HEK293 (cell line): ENCODE measurements at regions not wholly inside any gene's neighbourhood (a gene's known extent, or its start where the extent isn't known, plus 50 kb on each side); places are given as distances from the start of the nearest gene placed in this dataset.
A peak's percentile ranks its signal among the peaks of the same experiment; 100 is the strongest.

ENCODE experiments used
- CTCF ChIA-PET: fragments of 350-600 bp; formaldehyde crosslinking; extraction: SDS; loops from one replicate; lab custom pipeline; 2021; ENCODE audit warnings: antibody characterized with exemption; lab: Yijun Ruan, JAX
- POLR2A ChIA-PET: fragments of 300-600 bp; formaldehyde crosslinking; extraction: SDS; loops from one replicate; lab custom pipeline; 2020; ENCODE audit warnings: antibody characterized with exemption, inconsistent platforms; lab: Yijun Ruan, JAX
- H3K27ac ChIP-seq: fragments of 200-500 bp; sonication (Bioruptor generic); 2 replicates; pipeline ENCODE4 v1.5.1; 2014; ENCODE audit warnings: low read depth, low read length, control low read depth, inconsistent platforms; ENCODE audit errors: extremely low read depth
- H3K36me3 ChIP-seq, 2 experiments: fragments of 200-500 bp in 1 of 2; sonication (Bioruptor generic) in 1 of 2; 1 replicate in 1 of 2; 2 replicates in 1 of 2; pipeline ENCODE4 v1.5.1; 2014 to 2017; ENCODE audit warnings: inconsistent platforms in 2 of 2, low read length in 2 of 2; ENCODE audit not compliant: control insufficient read depth in 2 of 2, insufficient read depth in 1 of 2
- H3K4me1 ChIP-seq: fragments of 200-500 bp; sonication (Bioruptor generic); 2 replicates; pipeline ENCODE4 v1.5.1; 2014; ENCODE audit warnings: mild to moderate bottlenecking, low read length, inconsistent platforms; ENCODE audit not compliant: control insufficient read depth, insufficient read depth
- H3K4me3 ChIP-seq: 2 replicates; pipeline ENCODE4 v1.5.1; 2011; ENCODE audit warnings: low read depth, mild to moderate bottlenecking, control low read depth, low read length, moderate library complexity
- H3K9me3 ChIP-seq: fragments of 200-500 bp; sonication (Bioruptor generic); 2 replicates; pipeline ENCODE4 v1.5.1; 2014; ENCODE audit warnings: low read depth, low read length, inconsistent platforms; ENCODE audit not compliant: control insufficient read depth, insufficient read depth
- GLI2 ChIP-seq: fragments of 450-650 bp; formaldehyde crosslinking; IDR thresholded peaks from 2 replicates; pipeline ENCODE4; 2017; ENCODE audit warnings: missing biosample characterization, missing genetic modification characterization, low read depth, borderline replicate concordance
- GLIS1 ChIP-seq: fragments of 450-650 bp; formaldehyde crosslinking; IDR thresholded peaks from 2 replicates; pipeline ENCODE4 v1.5.1; 2016; ENCODE audit warnings: missing biosample characterization, missing genetic modification characterization
- PRDM4 ChIP-seq: fragments of 450-650 bp; formaldehyde crosslinking; IDR thresholded peaks from 2 replicates; pipeline ENCODE4 v1.5.1; 2017; ENCODE audit warnings: missing biosample characterization, missing genetic modification characterization
- ZBTB6 ChIP-seq: fragments of 450-650 bp; formaldehyde crosslinking; IDR thresholded peaks from 2 replicates; pipeline ENCODE4 v1.5.1; 2017; ENCODE audit warnings: missing biosample characterization, missing genetic modification characterization
- ZBTB7A ChIP-seq: fragments of 450-650 bp; formaldehyde crosslinking; IDR thresholded peaks from 2 replicates; pipeline ENCODE4 v1.5.1; 2016; ENCODE audit warnings: low read depth, missing biosample characterization, missing genetic modification characterization
- ZFP69B ChIP-seq: fragments of 450-650 bp; formaldehyde crosslinking; IDR thresholded peaks from 2 replicates; pipeline ENCODE4 v1.5.1; 2016; ENCODE audit warnings: missing biosample characterization, missing genetic modification characterization
- ZNF112 ChIP-seq: fragments of 450-650 bp; formaldehyde crosslinking; IDR thresholded peaks from 2 replicates; pipeline ENCODE4 v1.5.0; 2017; ENCODE audit warnings: missing biosample characterization, missing genetic modification characterization
- ZNF16 ChIP-seq: fragments of 450-650 bp; formaldehyde crosslinking; IDR thresholded peaks from 2 replicates; pipeline ENCODE4 v1.5.1; 2016; ENCODE audit warnings: low read depth, missing biosample characterization, missing genetic modification characterization
- ZNF211 ChIP-seq: fragments of 450-650 bp; formaldehyde crosslinking; IDR thresholded peaks from 2 replicates; pipeline ENCODE4 v1.5.1; 2016; ENCODE audit warnings: low read depth, missing biosample characterization, missing genetic modification characterization
- ZNF335 ChIP-seq: fragments of 450-650 bp; formaldehyde crosslinking; conservative IDR thresholded peaks from 2 replicates; pipeline ENCODE4 v1.5.1; 2016; ENCODE audit warnings: missing biosample characterization, missing genetic modification characterization
- ZNF610 ChIP-seq: fragments of 450-650 bp; formaldehyde crosslinking; IDR thresholded peaks from 2 replicates; pipeline ENCODE4 v1.5.1; 2016; ENCODE audit warnings: missing biosample characterization, missing genetic modification characterization, borderline replicate concordance
- ZNF626 ChIP-seq: fragments of 450-650 bp; sonication (Bioruptor Pico); formaldehyde crosslinking; IDR thresholded peaks from 2 replicates; pipeline ENCODE4 v1.5.1; 2018; ENCODE audit warnings: missing biosample characterization, missing genetic modification characterization, inconsistent platforms
- ZNF654 ChIP-seq: fragments of 450-650 bp; formaldehyde crosslinking; IDR thresholded peaks from 2 replicates; pipeline ENCODE4 v1.5.1; 2016; ENCODE audit warnings: low read depth, missing biosample characterization, missing genetic modification characterization
- ZNF777 ChIP-seq: fragments of 450-650 bp; formaldehyde crosslinking; IDR thresholded peaks from 2 replicates; pipeline ENCODE4 v1.5.1; 2017; ENCODE audit warnings: missing biosample characterization, missing genetic modification characterization, borderline replicate concordance

GRCh38 chr3:148074946-148075345 is 622.8 kb upstream of the AGTR1 start:
- ChIA-PET POLR2A (no interaction called here), CTCF (no interaction called here)
- TF ChIP-seq ZNF610 (tag by site-specific recombination) (no peak), ZNF16 (no peak), ZBTB7A (no peak), ZNF626 (tag by site-specific recombination) (no peak)
- no peak overlapping the region for H3K4me3 ChIP-seq
- H3K4me1 ChIP-seq, result no peaks in the 10 kb centered on the region
- no peaks in the 10 kb centered on the region for H3K36me3 ChIP-seq
- H3K27ac ChIP-seq, result no peak overlapping the region
- no peaks in the 10 kb centered on the region for H3K9me3 ChIP-seq

- ChIA-PET CTCF (interaction anchor here (0.6 to 2.6 kb wide), 7 partner anchors 10 to 569 kb away, joined by 3 to 17 read pairs (median 3); no protein-coding TSS in a partner anchor), POLR2A (no interaction called here)
- H3K4me3 ChIP-seq, result no peak overlapping the region
- TF ChIP-seq ZNF654 (tag by site-specific recombination) (peak; percentile 76), GLI2 (no peak)
- TF ChIP-seq, all 188 proteins: peak for 1
- no peaks in the 10 kb centered on the region for H3K9me3 ChIP-seq
- H3K36me3 ChIP-seq, result no peaks in the 10 kb centered on the region
- H3K4me1 ChIP-seq, result no peaks in the 10 kb centered on the region
- no peak overlapping the region for H3K27ac ChIP-seq
Measured at GRCh38 chr3:148075771-148076716, 621.7 kb upstream of the AGTR1 start.

- ChIA-PET CTCF (interaction anchor here (0.5 to 2.6 kb wide), 14 partner anchors 9 to 1438 kb away, joined by 3 to 17 read pairs (median 3); no protein-coding TSS in a partner anchor), POLR2A (no interaction called here)
- no peak overlapping the region for H3K4me3 ChIP-seq
- H3K9me3 ChIP-seq, result no peaks in the 10 kb centered on the region
- no peak for TF ChIP-seq PRDM4 (tag by site-specific recombination)
- no peak for TF ChIP-seq ZNF335 (tag by site-specific recombination)
- TF ChIP-seq ZFP69B (tag by site-specific recombination), result no peak
- TF ChIP-seq ZNF654 (tag by site-specific recombination), result peak; percentile 51
- TF ChIP-seq ZBTB6, result no peak
- TF ChIP-seq ZNF610 (tag by site-specific recombination), result no peak
- H3K27ac ChIP-seq, result no peak overlapping the region
- no peaks in the 10 kb centered on the region for H3K4me1 ChIP-seq
- H3K36me3 ChIP-seq, result no peaks in the 10 kb centered on the region
Measured at GRCh38 chr3:148077318-148077923, 620.3 kb upstream of the AGTR1 start.

- no peaks in the 10 kb centered on the region for H3K9me3 ChIP-seq
- CTCF ChIA-PET, result interaction anchor here (0.5 to 2.6 kb wide), 12 partner anchors 8 to 1439 kb away, joined by 3 to 17 read pairs (median 3); no protein-coding TSS in a partner anchor
- H3K36me3 ChIP-seq, result no peaks in the 10 kb centered on the region
- POLR2A ChIA-PET, result no interaction called here
- TF ChIP-seq ZNF211 (tag by site-specific recombination), result no peak
- TF ChIP-seq GLIS1 (tag by site-specific recombination), result no peak
- no peak for TF ChIP-seq ZNF777 (tag by site-specific recombination)
- TF ChIP-seq ZNF112 (tag by site-specific recombination), result no peak
- no peak for TF ChIP-seq GLI2
- no peak for TF ChIP-seq ZNF16
- H3K4me1 ChIP-seq, result no peaks in the 10 kb centered on the region
- H3K4me3 ChIP-seq, result no peak overlapping the region
- H3K27ac ChIP-seq, result no peak overlapping the region
Measured at GRCh38 chr3:148077965-148078364, 619.7 kb upstream of the AGTR1 start.
